ENCODE measurements at regions not wholly inside any gene's neighbourhood (a gene's known extent, or its start where the extent isn't known, plus 50 kb on each side); places are given as distances from the start of the nearest gene placed in this dataset.

DNA sequence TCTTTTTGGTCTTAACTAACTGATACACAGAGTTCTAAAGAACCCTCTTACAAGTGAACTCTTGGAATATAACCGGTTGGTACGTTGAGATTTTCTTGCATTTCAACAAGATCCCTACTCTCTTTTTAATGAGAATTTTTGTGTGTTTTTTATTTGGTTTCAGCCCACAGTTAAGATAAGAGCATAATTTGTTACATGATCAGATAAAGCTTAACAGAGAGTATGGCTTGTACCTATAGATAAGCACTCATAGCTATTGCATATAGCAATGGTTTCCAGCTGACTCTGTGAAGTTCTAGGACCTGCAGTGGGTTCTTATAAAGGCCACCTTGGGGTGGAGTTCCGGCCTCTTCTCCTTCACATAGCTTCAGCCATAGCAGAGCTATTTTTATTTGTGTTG, 143.3 kb downstream of the SNX10 start:
- TF ChIP-seq, protein P1, sequence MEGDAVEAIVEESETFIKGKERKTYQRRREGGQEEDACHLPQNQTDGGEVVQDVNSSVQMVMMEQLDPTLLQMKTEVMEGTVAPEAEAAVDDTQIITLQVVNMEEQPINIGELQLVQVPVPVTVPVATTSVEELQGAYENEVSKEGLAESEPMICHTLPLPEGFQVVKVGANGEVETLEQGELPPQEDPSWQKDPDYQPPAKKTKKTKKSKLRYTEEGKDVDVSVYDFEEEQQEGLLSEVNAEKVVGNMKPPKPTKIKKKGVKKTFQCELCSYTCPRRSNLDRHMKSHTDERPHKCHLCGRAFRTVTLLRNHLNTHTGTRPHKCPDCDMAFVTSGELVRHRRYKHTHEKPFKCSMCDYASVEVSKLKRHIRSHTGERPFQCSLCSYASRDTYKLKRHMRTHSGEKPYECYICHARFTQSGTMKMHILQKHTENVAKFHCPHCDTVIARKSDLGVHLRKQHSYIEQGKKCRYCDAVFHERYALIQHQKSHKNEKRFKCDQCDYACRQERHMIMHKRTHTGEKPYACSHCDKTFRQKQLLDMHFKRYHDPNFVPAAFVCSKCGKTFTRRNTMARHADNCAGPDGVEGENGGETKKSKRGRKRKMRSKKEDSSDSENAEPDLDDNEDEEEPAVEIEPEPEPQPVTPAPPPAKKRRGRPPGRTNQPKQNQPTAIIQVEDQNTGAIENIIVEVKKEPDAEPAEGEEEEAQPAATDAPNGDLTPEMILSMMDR (IDR thresholded peaks at IDR 0.05 in 2 of 3, conservative IDR thresholded peaks at IDR 0.05 in 1 of 3; ENCODE audit: control insufficient read depth in 2 of 3, extremely low read depth in 1 of 3, insufficient read depth in 1 of 3, low read depth in 3 of 3, low read length in 3 of 3): no peak
- TF ChIP-seq ZNF24 (IDR thresholded peaks at IDR 0.05) (no peak), MYC (IDR thresholded peaks at IDR 0.05; ENCODE audit: insufficient read depth, insufficient read length, insufficient replicate concordance, low read length, severe bottlenecking) (no peak), RCOR1 (conservative IDR thresholded peaks at IDR 0.05; ENCODE audit: low read depth, low read length) (no peak), NR2F1 (conservative IDR thresholded peaks at IDR 0.05) (no peak), CREB1 (IDR thresholded peaks at IDR 0.05; ENCODE audit: low read depth) (no peak), YBX1 (IDR thresholded peaks at IDR 0.05) (no peak), POLR2AphosphoS5 (IDR thresholded peaks at IDR 0.05; ENCODE audit: low read length) (no peak)
- TF ChIP-seq, protein P2, sequence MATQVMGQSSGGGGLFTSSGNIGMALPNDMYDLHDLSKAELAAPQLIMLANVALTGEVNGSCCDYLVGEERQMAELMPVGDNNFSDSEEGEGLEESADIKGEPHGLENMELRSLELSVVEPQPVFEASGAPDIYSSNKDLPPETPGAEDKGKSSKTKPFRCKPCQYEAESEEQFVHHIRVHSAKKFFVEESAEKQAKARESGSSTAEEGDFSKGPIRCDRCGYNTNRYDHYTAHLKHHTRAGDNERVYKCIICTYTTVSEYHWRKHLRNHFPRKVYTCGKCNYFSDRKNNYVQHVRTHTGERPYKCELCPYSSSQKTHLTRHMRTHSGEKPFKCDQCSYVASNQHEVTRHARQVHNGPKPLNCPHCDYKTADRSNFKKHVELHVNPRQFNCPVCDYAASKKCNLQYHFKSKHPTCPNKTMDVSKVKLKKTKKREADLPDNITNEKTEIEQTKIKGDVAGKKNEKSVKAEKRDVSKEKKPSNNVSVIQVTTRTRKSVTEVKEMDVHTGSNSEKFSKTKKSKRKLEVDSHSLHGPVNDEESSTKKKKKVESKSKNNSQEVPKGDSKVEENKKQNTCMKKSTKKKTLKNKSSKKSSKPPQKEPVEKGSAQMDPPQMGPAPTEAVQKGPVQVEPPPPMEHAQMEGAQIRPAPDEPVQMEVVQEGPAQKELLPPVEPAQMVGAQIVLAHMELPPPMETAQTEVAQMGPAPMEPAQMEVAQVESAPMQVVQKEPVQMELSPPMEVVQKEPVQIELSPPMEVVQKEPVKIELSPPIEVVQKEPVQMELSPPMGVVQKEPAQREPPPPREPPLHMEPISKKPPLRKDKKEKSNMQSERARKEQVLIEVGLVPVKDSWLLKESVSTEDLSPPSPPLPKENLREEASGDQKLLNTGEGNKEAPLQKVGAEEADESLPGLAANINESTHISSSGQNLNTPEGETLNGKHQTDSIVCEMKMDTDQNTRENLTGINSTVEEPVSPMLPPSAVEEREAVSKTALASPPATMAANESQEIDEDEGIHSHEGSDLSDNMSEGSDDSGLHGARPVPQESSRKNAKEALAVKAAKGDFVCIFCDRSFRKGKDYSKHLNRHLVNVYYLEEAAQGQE (IDR thresholded peaks at IDR 0.05; ENCODE audit: low read depth, low read length): no peak

Measured in GM12878 (cell line).